GM23338 (cell line): ENCODE measurements at regions not wholly inside any gene's neighbourhood (a gene's known extent, or its start where the extent isn't known, plus 50 kb on each side); places are given as distances from the start of the nearest gene placed in this dataset.

Experiments used
- ATAC-seq: fragments of 200-7000 bp; cut with Tn5 transposase; 3 replicates; pipeline ENCODE4 v1.9.1; 2020
- DNase-seq: peaks from one replicate; pipeline ENCODE4 v3.0.0-alpha.2; 2015; ENCODE audit warnings: low spot score
- H2AFZ ChIP-seq: fragments of 200-600 bp; sonication (generic); 2 replicates; pipeline ENCODE4 v1.8.0; 2016; ENCODE audit warnings: antibody characterized with exemption, mild to moderate bottlenecking, moderate library complexity
- H3F3A ChIP-seq: fragments of 200-600 bp; sonication (generic); replicated peaks from 2 replicates; pipeline ENCODE4 v1.8.0; 2017; ENCODE audit warnings: antibody characterized with exemption, mixed run types, low read depth
- H3K27ac ChIP-seq: fragments of 200-600 bp; sonication (generic); 2 replicates; pipeline ENCODE4 v1.6.1; 2016; ENCODE audit warnings: low read depth
- H3K27me3 ChIP-seq: fragments of 200-600 bp; sonication (generic); 2 replicates; pipeline ENCODE4 v1.8.0; 2016; ENCODE audit warnings: mild to moderate bottlenecking, mixed run types, moderate library complexity; ENCODE audit not compliant: insufficient read depth
- H3K36me3 ChIP-seq: fragments of 200-600 bp; sonication (generic); 2 replicates; pipeline ENCODE4 v1.8.0; 2016; ENCODE audit warnings: mild to moderate bottlenecking; ENCODE audit not compliant: insufficient read depth
- H3K4me1 ChIP-seq: fragments of 200-600 bp; sonication (generic); 2 replicates; pipeline ENCODE4 v1.8.0; 2016; ENCODE audit warnings: mild to moderate bottlenecking, moderate library complexity; ENCODE audit not compliant: insufficient read depth
- H3K4me2 ChIP-seq: fragments of 200-600 bp; sonication (generic); 2 replicates; pipeline ENCODE4 v1.7.1; 2017; ENCODE audit warnings: mixed run types
- H3K4me3 ChIP-seq: fragments of 200-600 bp; sonication (generic); 2 replicates; pipeline ENCODE4 v1.6.1; 2016; ENCODE audit warnings: mixed run types
- H3K79me2 ChIP-seq: fragments of 200-600 bp; sonication (generic); replicated peaks from 2 replicates; pipeline ENCODE4 v1.8.0; 2017; ENCODE audit warnings: mild to moderate bottlenecking; ENCODE audit not compliant: insufficient read depth
- H3K9me2 ChIP-seq: fragments of 200-600 bp; sonication (generic); 2 replicates; pipeline ENCODE4 v1.8.0; 2017; ENCODE audit not compliant: insufficient read depth
- H4K20me1 ChIP-seq: fragments of 200-600 bp; sonication (generic); replicated peaks from 2 replicates; pipeline ENCODE4 v1.8.0; 2017; ENCODE audit warnings: mild to moderate bottlenecking; ENCODE audit not compliant: insufficient read depth
- H3K27ac Mint-ChIP-seq: 2 replicates; pipeline ENCODE4 v1.8.0; 2020; ENCODE audit warnings: inconsistent platforms, mild to moderate bottlenecking, moderate library complexity, mixed read lengths
- H3K27me3 Mint-ChIP-seq: 3 replicates; pipeline ENCODE4 v1.8.0; 2022; ENCODE audit warnings: low read depth, mild to moderate bottlenecking, moderate library complexity, mixed read lengths, inconsistent platforms; ENCODE audit not compliant: insufficient read depth, poor library complexity
- H3K36me3 Mint-ChIP-seq: 3 replicates; pipeline ENCODE4 v1.8.0; 2021; ENCODE audit warnings: low read depth, mild to moderate bottlenecking, inconsistent platforms, moderate library complexity, mixed read lengths
- H3K4me1 Mint-ChIP-seq: 3 replicates; pipeline ENCODE4 v1.8.0; 2020; ENCODE audit warnings: mild to moderate bottlenecking, inconsistent platforms, mixed read lengths
- H3K4me3 Mint-ChIP-seq: 3 replicates; pipeline ENCODE4 v1.8.0; 2021; ENCODE audit warnings: moderate library complexity, mild to moderate bottlenecking, inconsistent platforms, mixed read lengths
- H3K9me3 Mint-ChIP-seq: 3 replicates; pipeline ENCODE4 v1.8.0; 2020; ENCODE audit warnings: moderate library complexity, mild to moderate bottlenecking, inconsistent platforms, mixed read lengths
- CREB1 ChIP-seq: fragments of 250-450 bp; sonication (Bioruptor Pico); IDR thresholded peaks from 2 replicates; pipeline ENCODE4 v1.5.0; 2020; ENCODE audit warnings: low read depth, mild to moderate bottlenecking, moderate library complexity
- CTCF ChIP-seq, 2 experiments: fragments of 200-600 bp in 1 of 2; sonication (generic) in 1 of 2; conservative IDR thresholded peaks; 2 replicates each; pipeline versions ENCODE4 v1.5.1 to v1.6.1; 2016 to 2017; ENCODE audit warnings: antibody characterized with exemption in 2 of 2, low read depth in 2 of 2, mild to moderate bottlenecking in 2 of 2, moderate library complexity in 1 of 2
- EZH2 ChIP-seq: fragments of 200-600 bp; sonication (generic); IDR thresholded peaks from one replicate; pipeline ENCODE4 v1.8.0; 2017; ENCODE audit warnings: antibody characterized with exemption, mild to moderate bottlenecking, low read depth; ENCODE audit not compliant: unreplicated experiment
- JUNB ChIP-seq: IDR thresholded peaks from one replicate; pipeline ENCODE4 v1.6.1; 2016; ENCODE audit warnings: antibody characterized with exemption; ENCODE audit not compliant: unreplicated experiment
- NANOG ChIP-seq: IDR thresholded peaks from 2 replicates; pipeline ENCODE4 v1.6.1; 2016; ENCODE audit warnings: antibody characterized with exemption, borderline replicate concordance
- POLR2AphosphoS5 ChIP-seq: IDR thresholded peaks from 2 replicates; pipeline ENCODE4 v1.6.1; 2016; ENCODE audit warnings: antibody characterized with exemption, low read depth
- REST ChIP-seq: IDR thresholded peaks from one replicate; pipeline ENCODE4 v1.6.1; 2018; ENCODE audit warnings: antibody characterized with exemption; ENCODE audit not compliant: unreplicated experiment
- STAT1 ChIP-seq: IDR thresholded peaks from one replicate; pipeline ENCODE4 v1.6.1; 2016; ENCODE audit warnings: antibody characterized with exemption; ENCODE audit not compliant: unreplicated experiment
- ZNF114 ChIP-seq: fragments of 250-450 bp; sonication (Bioruptor Pico); IDR thresholded peaks from 2 replicates; pipeline ENCODE4 v1.5.0; 2020; ENCODE audit warnings: mild to moderate bottlenecking, moderate library complexity
- ZNF331 ChIP-seq: fragments of 250-450 bp; sonication (Bioruptor Pico); IDR thresholded peaks from 2 replicates; pipeline ENCODE4 v1.5.0; 2020; ENCODE audit warnings: low read depth, mild to moderate bottlenecking, moderate library complexity
- ZNF462 ChIP-seq: fragments of 250-450 bp; sonication (Bioruptor Pico); IDR thresholded peaks from 2 replicates; pipeline ENCODE4 v1.5.0; 2020; ENCODE audit warnings: mild to moderate bottlenecking, moderate library complexity
- TF ChIP-seq, protein P1 (sequence below): IDR thresholded peaks from 2 replicates; pipeline ENCODE4 v1.6.1; 2016; ENCODE audit warnings: antibody characterized with exemption

GRCh38 chr6:49255335-49255734 is 207.7 kb downstream of the MMUT start:
- no peaks in the 10 kb centered on the region for H3K36me3 ChIP-seq
- no peak overlapping the region for H3K27ac ChIP-seq
- H3F3A ChIP-seq: no peaks in the 10 kb centered on the region
- no peak overlapping the region for H3K4me3 ChIP-seq
- no peak overlapping the region for H3K4me2 ChIP-seq
- no peaks in the 10 kb centered on the region for H3K27me3 Mint-ChIP-seq
- no peaks in the 10 kb centered on the region for H3K36me3 Mint-ChIP-seq
- ATAC-seq (no peak), DNase-seq (no peak)
- H3K27ac Mint-ChIP-seq: no peak overlapping the region
- H3K9me3 Mint-ChIP-seq: no peaks in the 10 kb centered on the region; the same call in 2 of the 3 replicates
- no peaks in the 10 kb centered on the region for H3K27me3 ChIP-seq
- no peak overlapping the region for H2AFZ ChIP-seq
- H3K4me1 ChIP-seq: 0 out of 2 replicates have a peak, but pooled peaks cover 8% of the 10 kb centered on the region
- TF ChIP-seq POLR2AphosphoS5: no peak
- TF ChIP-seq, protein P1, sequence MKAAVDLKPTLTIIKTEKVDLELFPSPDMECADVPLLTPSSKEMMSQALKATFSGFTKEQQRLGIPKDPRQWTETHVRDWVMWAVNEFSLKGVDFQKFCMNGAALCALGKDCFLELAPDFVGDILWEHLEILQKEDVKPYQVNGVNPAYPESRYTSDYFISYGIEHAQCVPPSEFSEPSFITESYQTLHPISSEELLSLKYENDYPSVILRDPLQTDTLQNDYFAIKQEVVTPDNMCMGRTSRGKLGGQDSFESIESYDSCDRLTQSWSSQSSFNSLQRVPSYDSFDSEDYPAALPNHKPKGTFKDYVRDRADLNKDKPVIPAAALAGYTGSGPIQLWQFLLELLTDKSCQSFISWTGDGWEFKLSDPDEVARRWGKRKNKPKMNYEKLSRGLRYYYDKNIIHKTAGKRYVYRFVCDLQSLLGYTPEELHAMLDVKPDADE: no peak
- no peak for TF ChIP-seq STAT1
- TF ChIP-seq ZNF331 (CRISPR knock-in tag): no peak
- no peak for TF ChIP-seq CTCF (conservative IDR thresholded peaks at IDR 0.05; ENCODE audit: low read depth in 2 of 2)
- no peak for TF ChIP-seq CREB1
- no peak for TF ChIP-seq ZNF462
- no peak for TF ChIP-seq REST
- no peak for TF ChIP-seq ZNF114 (CRISPR knock-in tag)
- TF ChIP-seq EZH2: no peak
- no peak for TF ChIP-seq JUNB
- TF ChIP-seq NANOG: no peak
- no peaks in the 10 kb centered on the region for H3K9me2 ChIP-seq
- peaks cover 18% of the 10 kb centered on the region for H3K4me1 Mint-ChIP-seq
- no peaks in the 10 kb centered on the region for H4K20me1 ChIP-seq
- H3K4me3 Mint-ChIP-seq: no peak overlapping the region
- H3K79me2 ChIP-seq: no peaks in the 10 kb centered on the region
